Mucosa of rectum (tissue), 2 donors: ENCODE measurements at regions not wholly inside any gene's neighbourhood (a gene's known extent, or its start where the extent isn't known, plus 50 kb on each side); places are given as distances from the start of the nearest gene placed in this dataset.
"Not testable (repeated sequence)": the region's sequence is repeated elsewhere in the genome, so short reads cannot be mapped to it uniquely, and the experiment has no call there.

Experiments used
- H3K27ac ChIP-seq, 2 donors: one replicate each; pipeline ENCODE4 v1.7.0; 2013; ENCODE audit warnings: inconsistent platforms in 2 of 2, low read depth in 2 of 2, low read length in 2 of 2
- H3K27me3 ChIP-seq, 2 donors: one replicate each; pipeline ENCODE4 v1.7.0; 2013; ENCODE audit warnings: low read length in 2 of 2; ENCODE audit not compliant: control insufficient read depth in 2 of 2, insufficient read depth in 2 of 2
- H3K36me3 ChIP-seq, 2 donors: one replicate each; pipeline ENCODE4 v1.7.0; 2013; ENCODE audit warnings: low read length in 2 of 2; ENCODE audit not compliant: control insufficient read depth in 2 of 2, insufficient read depth in 2 of 2
- H3K4me1 ChIP-seq, 2 donors: one replicate each; pipeline ENCODE4 v1.7.0; 2013; ENCODE audit warnings: low read length in 2 of 2, mild to moderate bottlenecking in 1 of 2; ENCODE audit not compliant: control insufficient read depth in 2 of 2, insufficient read depth in 2 of 2
- H3K4me3 ChIP-seq, 2 donors: one replicate each; pipeline ENCODE4 v1.7.0; 2013; ENCODE audit warnings: low read length in 2 of 2
- H3K9ac ChIP-seq, 2 donors: one replicate each; pipeline ENCODE4 v1.7.0; 2013; ENCODE audit warnings: low read length in 2 of 2, low read depth in 1 of 2, mild to moderate bottlenecking in 1 of 2
- H3K9me3 ChIP-seq, 2 donors: one replicate each; pipeline ENCODE4 v1.7.0; 2013; ENCODE audit warnings: low read length in 2 of 2; ENCODE audit not compliant: control insufficient read depth in 2 of 2
- donor health status: healthy.
- donor health status: Normal muscosa, but diverticular disease.

DNA sequence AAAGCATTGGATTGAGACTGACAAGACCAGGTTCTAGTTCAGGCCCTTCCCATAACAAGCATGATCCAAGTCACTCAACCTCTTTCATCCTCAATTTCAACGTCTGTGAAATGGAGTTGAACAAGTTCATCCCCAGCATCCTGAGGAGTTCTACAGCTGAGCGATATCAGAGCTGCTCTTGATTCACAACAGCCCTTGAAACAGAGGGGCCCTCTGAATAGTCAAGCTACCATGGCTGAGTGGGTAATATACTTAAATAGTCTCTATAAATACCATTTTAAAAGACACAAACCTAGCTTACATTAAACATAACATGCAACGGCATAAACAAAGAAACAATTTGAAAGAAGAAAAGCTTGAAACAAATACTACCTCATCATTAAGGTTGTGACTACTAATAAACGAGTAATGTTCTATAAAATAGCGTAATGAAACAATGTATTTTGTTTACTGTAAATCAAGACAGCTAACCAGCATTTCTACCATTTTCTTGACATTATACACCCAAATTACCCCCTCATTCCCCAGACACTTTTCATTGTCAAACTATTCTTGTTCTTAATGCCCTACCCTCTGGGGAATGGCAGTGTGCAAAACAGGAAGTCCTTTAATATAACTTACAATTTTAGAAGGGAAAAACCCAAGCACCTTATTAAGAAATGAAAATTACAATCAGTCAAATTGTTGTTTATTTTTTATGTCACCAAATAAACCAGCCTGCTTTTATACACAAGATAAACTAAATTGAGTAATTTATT lies 202.3 kb downstream of the PARM1 start:
- no peak overlapping the region for H3K27ac ChIP-seq
- no peaks in the 10 kb centered on the region for H3K9me3 ChIP-seq
- H3K9ac ChIP-seq, result no peak overlapping the region
- no peaks in the 10 kb centered on the region for H3K4me1 ChIP-seq
- H3K36me3 ChIP-seq, result no peaks in the 10 kb centered on the region
- no peaks in the 10 kb centered on the region for H3K27me3 ChIP-seq
- no peak overlapping the region for H3K4me3 ChIP-seq

DNA sequence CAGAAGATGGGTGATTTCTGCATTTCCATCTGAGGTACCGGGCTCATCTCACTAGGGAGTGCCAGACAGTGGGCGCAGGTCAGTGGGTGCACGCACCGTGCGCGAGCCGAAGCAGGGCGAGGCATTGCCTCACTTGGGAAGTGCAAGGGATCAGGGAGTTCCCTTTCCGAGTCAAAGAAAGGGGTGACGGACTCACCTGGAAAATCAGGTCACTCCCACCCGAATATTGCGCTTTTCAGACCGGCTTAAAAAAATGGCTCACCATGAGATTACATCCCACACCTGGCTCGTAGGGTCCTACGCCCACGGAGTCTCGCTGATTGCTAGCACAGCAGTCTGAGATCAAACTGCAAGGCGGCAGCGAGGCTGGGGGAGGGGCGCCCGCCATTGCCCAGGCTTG lies 194.0 kb downstream of the PARM1 start:
- H3K4me3 ChIP-seq, result peak overlapping the region; percentile 56 to 63
- not testable (repeated sequence) for H3K27me3 ChIP-seq, H3K9me3 ChIP-seq, H3K36me3 ChIP-seq, H3K4me1 ChIP-seq
- H3K9ac ChIP-seq, result peak overlapping the region in 1 of 2 donors; percentile 35
- peak overlapping the region; percentile 28 to 43 for H3K27ac ChIP-seq

DNA sequence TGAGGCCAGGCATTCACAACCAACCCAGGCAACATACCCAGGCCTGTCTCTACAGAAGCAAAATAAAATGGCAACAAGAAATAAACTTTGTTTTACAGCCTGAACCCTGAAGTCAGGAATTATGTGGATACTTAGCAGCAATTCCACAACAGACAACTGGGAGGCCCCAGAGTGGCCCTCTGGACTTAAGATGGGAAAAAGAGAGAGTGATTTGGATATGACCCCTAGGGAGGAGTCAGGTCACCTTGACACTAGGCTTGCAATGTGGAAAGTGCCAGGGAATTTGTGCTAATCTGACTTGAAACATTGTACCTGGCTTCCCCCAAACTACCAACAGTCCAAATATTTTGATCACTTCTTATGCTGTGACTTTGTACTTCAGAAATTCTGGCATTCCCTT lies 193.1 kb downstream of the PARM1 start:
- Histone ChIP-seq H3K36me3 (no peaks in the 10 kb centered on the region), H3K27ac (peak overlapping the region in 1 of 2 donors; percentile 43), H3K9ac (peak overlapping the region in 1 of 2 donors; percentile 35), H3K27me3 (no peaks in the 10 kb centered on the region), H3K9me3 (no peaks in the 10 kb centered on the region), H3K4me3 (peak overlapping the region; percentile 56 to 63), H3K4me1 (peaks cover 0 to 3% of the 10 kb centered on the region in 2 donors)

GRCh38 chr4:75122424-75123014 lies 189.6 kb downstream of the PARM1 start:
- H3K27me3 ChIP-seq, result no peaks in the 10 kb centered on the region
- H3K4me3 ChIP-seq, result no peak overlapping the region
- no peak overlapping the region for H3K9ac ChIP-seq
- peaks cover 0 to 3% of the 10 kb centered on the region in 2 donors for H3K4me1 ChIP-seq
- H3K27ac ChIP-seq, result no peak overlapping the region
- no peaks in the 10 kb centered on the region for H3K9me3 ChIP-seq
- no peaks in the 10 kb centered on the region for H3K36me3 ChIP-seq

DNA sequence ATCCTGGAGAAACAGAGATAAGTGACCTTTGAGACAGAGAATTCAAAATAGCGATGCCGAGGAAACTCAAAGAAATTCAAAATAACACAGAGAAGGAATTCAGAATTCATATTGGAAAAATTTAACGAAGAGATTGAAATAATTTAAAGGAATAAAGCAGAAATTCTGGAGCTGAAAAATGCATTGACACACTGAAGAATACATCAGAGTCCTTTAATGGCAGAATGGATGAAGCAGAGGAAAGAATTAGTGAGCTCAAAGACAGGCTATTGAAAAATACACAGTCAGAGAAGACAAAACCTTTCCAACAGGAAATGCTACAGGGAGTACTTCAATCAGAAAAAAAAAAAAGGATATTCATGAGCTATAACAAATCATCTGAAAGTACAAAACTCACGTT lies 185.8 kb downstream of the PARM1 start:
- Histone ChIP-seq H3K36me3 (no peaks in the 10 kb centered on the region), H3K4me1 (no peaks in the 10 kb centered on the region), H3K27ac (no peak overlapping the region), H3K4me3 (no peak overlapping the region), H3K27me3 (no peaks in the 10 kb centered on the region), H3K9me3 (no peaks in the 10 kb centered on the region), H3K9ac (no peak overlapping the region)

- no peaks in the 10 kb centered on the region for H3K27me3 ChIP-seq
- H3K4me3 ChIP-seq, result no peak overlapping the region
- H3K27ac ChIP-seq, result no peak overlapping the region
- no peaks in the 10 kb centered on the region for H3K36me3 ChIP-seq
- no peaks in the 10 kb centered on the region for H3K4me1 ChIP-seq
- H3K9ac ChIP-seq, result no peak overlapping the region
- H3K9me3 ChIP-seq, result no peaks in the 10 kb centered on the region
Observed at GRCh38 chr4:75110061-75110460, 177.1 kb downstream of the PARM1 start.

DNA sequence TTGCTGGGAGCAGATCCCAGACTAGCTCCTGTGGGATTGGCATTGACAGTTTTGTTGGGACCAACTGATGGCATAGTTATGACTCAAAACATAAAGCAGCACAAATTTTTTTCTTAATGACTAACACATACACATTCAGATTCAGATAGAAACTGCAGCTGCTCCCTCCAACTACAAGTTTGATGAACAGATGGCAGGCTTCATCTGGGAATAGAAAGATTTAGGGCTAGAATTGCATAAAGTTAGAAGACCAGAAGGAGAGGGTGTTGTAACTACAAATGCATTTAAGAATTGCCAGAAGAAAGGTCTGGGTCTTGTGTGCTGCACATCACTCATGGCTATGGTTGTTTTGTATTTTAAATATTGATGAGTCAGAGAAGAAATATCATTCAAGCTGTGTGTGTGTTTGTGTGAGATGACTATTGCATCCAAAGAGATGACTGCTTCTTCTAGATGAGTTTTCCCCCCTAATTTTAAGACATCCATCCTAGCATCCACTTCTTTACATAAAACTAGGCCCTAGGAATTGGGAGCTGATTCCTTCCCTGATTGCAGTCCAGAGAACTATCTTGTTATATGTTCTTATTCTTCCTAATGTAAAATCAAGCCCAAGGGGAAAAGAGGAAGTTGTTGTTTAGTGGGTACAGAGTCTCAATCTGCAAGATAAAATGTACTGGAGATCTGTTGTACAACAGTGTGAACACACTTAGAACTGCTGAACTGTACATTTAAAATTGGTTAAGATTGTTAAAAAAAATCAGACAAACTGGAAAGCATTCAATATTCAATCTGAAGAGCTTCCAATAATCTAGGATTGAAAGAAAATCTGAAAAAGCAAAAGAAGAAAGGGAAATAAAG lies 175.1 kb downstream of the PARM1 start:
- Histone ChIP-seq H3K27me3 (no peaks in the 10 kb centered on the region), H3K4me3 (no peak overlapping the region)

GRCh38 chr4:75102787-75103085 lies 169.8 kb downstream of the PARM1 start:
- Histone ChIP-seq H3K27me3 (no peaks in the 10 kb centered on the region), H3K4me1 (peaks cover 5 to 13% of the 10 kb centered on the region in 2 donors), H3K36me3 (no peaks in the 10 kb centered on the region), H3K9ac (no peak overlapping the region), H3K4me3 (no peak overlapping the region), H3K9me3 (no peaks in the 10 kb centered on the region), H3K27ac (no peak overlapping the region)

More for the DNA sequence above, 175.1 kb downstream of the PARM1 start:
- Histone ChIP-seq H3K9me3 (no peaks in the 10 kb centered on the region), H3K27ac (no peak overlapping the region), H3K9ac (no peak overlapping the region), H3K4me1 (no peaks in the 10 kb centered on the region), H3K36me3 (no peaks in the 10 kb centered on the region)

GRCh38 chr4:75101906-75102786 lies 169.2 kb downstream of the PARM1 start:
- Histone ChIP-seq H3K27ac (no peak overlapping the region), H3K36me3 (no peaks in the 10 kb centered on the region), H3K4me3 (no peak overlapping the region), H3K4me1 (peaks cover 5 to 13% of the 10 kb centered on the region in 2 donors), H3K9me3 (no peaks in the 10 kb centered on the region), H3K27me3 (no peaks in the 10 kb centered on the region), H3K9ac (no peak overlapping the region)
